ENCODE measurements at regions not wholly inside any gene's neighbourhood (a gene's known extent, or its start where the extent isn't known, plus 50 kb on each side); places are given as distances from the start of the nearest gene placed in this dataset.

- TF ChIP-seq CTCF (IDR thresholded peaks at IDR 0.05; ENCODE audit: extremely low read depth in 1 of 2, insufficient read depth in 1 of 2, low read depth in 1 of 2, low read length in 2 of 2) (no peak), GATA2 (IDR thresholded peaks at IDR 0.05; ENCODE audit: insufficient read depth, insufficient read length, low read depth, low read length) (no peak), POLR2A (IDR thresholded peaks at IDR 0.05; ENCODE audit: low read depth, low read length) (no peak), EZH2 (IDR thresholded peaks at IDR 0.05; ENCODE audit: borderline replicate concordance, low read depth, low read length, severe bottlenecking) (no peak)
Observed at GRCh38 chr14:85731186-85731585, 201.2 kb downstream of the FLRT2 start.
